GM19397 (cell line): ENCODE measurements at regions not wholly inside any gene's neighbourhood (a gene's known extent, or its start where the extent isn't known, plus 50 kb on each side); places are given as distances from the start of the nearest gene placed in this dataset.

Source experiments
- ATAC-seq: cut with Tn5 transposase; IDR thresholded peaks from one replicate; pipeline ENCODE4 v1.9.1; 2021; ENCODE audit warnings: mild to moderate bottlenecking, moderate library complexity; ENCODE audit not compliant: unreplicated experiment

DNA sequence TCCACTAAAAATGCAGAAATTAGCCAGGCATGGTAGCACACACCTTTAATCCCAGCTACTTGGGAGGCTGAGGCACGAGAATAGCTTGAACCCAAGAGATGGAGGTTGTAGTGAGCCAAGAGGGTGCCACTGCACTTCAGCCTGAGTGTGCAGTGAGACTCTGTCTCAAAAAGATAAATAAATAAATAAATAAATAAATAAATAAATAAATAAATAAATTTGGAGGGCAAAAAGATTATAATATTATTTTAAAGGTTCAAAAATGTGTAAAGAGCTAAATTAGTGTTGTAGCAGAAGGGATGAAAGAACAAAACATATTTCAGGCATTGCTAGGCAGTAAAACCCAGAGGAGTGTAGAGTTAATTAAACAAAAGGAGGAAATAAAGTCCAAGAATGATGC lies 1136.4 kb upstream of the CDH2 start:
- no peak for ATAC-seq

DNA sequence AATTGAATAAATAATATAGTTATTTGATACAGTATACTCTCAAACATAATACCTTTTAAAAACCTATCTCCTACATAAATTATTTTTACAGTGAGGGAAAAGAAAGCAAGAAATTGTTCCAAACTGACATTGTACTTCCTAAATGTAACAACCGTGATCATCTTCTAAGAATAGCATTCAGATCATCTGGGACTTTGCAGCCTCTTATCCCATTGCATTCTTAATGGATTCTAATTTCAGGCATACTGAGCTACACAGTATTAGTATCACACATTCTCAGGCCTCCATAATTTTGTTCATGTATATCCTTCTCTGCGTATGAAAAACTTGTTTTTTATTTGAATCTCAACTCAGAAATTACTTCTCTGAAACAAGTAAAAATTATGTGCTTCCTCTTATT lies 1134.7 kb upstream of the CDH2 start:
- no peak for ATAC-seq

DNA sequence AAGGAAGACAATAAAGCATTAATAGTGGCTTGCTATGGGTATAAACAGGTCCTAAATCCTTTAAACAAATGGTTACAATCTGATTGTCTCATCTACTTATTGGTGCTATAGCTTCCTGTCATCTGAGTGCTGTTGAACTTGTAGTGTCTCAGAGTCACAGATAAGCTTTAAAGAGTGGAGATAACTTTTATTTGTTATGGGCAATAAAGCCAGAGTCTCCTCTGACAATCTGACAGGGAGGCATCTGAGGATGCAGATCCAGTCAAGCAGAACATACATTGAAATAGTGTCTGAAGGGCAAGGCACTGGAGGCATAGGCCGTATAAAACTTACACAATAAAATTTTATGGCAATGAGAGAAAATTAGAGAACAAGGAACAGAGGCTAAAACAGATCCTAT lies 1132.4 kb upstream of the CDH2 start:
- no peak for ATAC-seq

DNA sequence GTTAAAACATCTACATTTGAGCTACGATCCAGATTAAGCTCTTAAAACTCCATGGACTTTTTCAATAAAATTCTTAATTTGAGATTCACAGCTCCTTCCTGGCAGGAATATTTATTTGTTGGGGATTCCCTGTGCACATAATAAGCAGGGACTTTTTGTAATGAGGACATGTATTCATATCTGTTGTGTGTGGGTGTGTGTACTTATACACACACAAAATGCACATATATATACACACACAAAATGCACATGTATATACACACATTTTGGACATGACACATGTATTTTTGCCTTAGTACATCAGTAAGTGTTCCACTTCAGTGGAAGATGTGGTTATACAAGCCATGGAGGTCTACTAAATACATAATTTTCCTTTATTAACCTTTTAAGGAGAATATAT lies 1131.1 kb upstream of the CDH2 start:
- no peak for ATAC-seq

DNA sequence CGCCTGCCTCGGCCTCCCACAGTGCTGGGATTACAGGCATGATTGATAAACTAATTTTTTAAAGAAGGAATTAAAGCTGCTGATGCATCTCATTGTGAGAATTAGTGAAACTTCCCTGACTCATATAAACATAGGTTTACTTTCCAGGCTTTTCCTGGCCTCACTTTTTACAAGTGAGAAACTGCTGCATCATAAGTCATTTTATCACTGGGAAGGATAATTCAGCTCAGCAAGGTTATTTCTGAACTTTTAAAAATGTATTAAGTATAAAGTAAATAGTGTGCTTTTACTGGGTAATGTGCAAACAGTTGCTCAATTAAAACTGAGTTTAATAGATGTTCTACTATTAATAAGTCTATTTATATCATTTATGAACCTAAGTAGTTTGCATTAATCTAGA lies 1130.3 kb upstream of the CDH2 start:
- no peak for ATAC-seq

DNA sequence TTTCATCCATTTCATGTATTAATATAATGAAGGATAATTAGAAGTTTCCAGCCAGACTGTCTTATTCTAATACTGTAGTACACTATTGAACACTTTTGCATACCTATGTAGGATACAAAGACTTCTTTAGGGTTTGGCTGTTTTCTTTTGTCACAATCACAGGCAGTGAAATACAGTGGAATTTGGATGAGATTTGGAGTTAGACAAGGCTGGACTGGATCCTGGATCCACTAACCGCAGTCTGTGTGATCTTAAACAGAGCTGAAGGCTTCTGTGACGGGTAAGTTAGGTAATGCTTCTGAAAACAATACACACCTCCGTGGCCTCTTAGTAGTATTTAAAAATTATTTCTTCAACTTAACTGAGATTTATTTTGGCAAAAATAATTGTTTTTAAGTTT lies 1128.6 kb upstream of the CDH2 start:
- ATAC-seq: no peak

DNA sequence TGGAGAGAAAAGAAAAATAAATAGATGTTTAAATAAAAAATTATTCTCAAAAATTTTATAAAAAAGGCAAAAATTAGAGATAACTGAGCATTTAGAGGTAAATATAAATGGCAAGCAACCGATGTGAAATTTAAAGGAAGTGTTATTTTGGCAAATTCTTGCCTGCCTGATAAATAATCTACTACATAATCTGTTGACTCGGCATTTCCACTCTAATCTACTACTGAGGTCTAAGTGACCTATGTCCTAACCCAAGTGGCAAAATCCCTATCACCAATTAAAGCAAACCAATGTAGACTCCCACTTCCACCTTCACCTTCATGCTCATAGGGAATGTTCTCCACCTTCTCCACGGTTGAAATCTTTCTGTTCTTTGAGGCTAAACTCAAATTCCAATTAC lies 1124.1 kb upstream of the CDH2 start:
- ATAC-seq: no peak

DNA sequence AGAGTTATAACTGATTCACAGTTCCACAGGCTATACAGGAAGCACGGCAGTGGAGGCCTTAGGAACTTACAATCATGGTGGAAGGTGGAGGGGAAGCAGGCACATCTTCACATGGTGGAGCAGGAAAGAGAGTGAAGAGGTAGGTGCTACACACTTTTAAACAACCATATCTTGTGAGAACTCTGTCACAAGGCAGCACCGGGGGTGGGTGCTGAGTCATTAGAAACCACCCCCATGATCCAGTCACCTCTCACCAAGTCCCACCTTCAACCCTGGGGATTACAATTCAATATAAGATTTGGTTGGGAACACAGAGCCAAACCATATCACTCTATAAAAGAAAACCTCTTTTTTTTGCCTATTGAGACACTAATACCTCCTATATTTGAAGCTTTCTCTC lies 1108.5 kb upstream of the CDH2 start:
- no peak for ATAC-seq

DNA sequence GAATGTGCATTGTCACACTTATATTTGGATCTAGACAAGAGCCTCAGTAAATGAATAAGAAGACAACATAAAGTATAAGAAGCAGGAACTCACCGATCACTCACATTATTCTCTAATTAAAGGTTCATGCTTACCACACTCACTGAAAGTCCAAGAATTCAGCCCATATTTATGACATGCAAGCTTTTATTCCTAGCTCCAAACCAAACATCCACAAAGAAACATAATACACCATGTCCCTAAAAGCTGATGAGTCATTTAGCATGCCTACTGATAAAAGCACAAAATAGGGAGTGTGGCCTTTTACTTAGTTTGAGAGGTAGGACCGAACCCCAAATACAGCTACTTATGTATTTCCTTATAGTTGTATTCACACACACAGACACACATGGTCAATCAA lies 1094.6 kb upstream of the CDH2 start:
- ATAC-seq: no peak

DNA sequence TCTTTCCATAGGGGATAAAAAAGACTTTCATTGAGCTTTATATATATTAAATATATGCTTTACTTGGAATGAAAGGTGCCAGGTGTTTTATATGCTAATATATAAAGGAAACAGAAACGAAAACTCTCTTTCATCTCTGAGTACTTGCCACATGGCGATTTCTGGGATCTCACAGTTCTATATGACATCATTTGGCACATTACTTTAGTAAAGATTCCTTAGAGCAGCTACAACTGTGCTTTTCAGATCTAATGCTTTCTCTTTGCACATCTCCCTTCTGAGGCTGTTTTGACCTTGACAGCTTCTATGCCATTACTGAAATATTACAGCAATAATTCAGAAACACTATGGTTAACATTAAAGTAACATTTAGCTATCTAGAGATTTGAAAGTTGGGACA lies 1082.9 kb upstream of the CDH2 start:
- no peak for ATAC-seq

DNA sequence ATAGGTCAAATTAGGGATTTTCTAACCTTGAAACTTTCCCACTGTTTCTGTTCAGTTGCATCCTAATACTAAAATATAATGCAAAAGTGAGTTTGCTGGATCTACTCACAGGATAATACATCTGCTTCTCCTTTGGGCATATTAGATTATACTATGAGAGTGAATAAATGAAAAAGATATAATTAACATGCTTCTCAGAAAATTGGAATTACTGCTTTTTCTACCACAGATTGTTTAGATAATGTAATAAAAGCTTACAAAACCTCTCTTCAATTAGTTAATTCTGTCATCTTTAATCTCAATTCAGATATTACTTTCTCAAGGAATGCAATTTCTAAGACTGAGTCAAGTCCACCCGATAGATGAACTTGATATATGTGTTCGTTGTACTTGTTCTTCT lies 1077.2 kb upstream of the CDH2 start:
- no peak for ATAC-seq

DNA sequence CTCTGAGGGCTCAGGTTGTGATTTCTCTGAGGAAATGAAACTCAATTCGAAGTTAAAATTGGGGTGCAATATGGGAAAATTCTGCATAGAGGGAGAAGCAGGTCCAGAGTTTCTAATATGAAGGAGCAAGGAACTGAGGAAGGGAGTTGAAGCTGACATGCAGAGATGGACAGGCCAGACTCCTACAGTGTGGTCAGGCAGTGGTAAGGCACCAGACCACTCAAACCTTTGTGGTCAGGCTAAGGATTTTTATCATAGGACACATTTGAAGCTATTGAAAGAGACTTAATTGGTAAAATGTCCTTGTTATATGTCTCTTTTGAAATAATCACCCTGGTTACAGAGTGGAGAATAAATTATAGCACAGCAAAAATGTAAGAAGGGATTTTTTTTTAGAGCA lies 1074.8 kb upstream of the CDH2 start:
- ATAC-seq: no peak

DNA sequence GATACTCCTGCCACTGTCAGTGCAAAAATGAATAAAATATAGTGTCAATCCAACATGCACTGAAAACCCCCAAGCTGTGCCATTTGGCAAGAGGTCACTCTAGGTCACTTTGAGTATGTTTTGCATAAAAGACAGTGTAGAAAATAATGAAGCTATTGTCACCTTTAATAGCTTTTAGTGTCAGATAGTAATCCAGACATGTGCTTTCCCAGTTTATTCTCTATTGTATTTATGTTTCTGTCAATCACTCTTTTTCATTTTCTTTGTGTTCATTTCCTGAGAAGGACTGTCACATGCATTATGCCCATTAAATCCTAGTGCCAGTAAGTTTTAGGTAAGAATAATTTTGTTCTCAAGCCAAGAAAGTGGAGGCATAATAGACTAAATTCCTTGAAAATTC lies 1073.9 kb upstream of the CDH2 start:
- no peak for ATAC-seq

DNA sequence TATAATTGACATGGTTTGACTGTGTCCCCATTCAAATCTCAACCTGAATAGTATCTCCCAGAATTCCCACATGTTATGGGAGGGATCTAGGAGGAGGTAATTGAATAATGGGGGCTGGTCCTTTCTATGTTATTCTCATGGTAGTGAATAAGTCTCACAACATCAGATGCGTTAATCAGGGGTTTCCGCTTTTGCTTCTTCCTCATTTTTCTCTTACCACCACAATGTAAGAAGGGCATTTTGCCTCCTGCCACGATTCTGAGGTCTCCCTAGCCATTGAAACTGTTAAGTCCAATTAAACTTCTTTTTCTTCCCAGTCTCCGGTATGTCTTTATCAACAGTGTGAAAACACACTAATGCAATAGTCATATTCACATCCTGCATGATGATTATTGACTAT lies 1073.3 kb upstream of the CDH2 start:
- ATAC-seq: no peak

DNA sequence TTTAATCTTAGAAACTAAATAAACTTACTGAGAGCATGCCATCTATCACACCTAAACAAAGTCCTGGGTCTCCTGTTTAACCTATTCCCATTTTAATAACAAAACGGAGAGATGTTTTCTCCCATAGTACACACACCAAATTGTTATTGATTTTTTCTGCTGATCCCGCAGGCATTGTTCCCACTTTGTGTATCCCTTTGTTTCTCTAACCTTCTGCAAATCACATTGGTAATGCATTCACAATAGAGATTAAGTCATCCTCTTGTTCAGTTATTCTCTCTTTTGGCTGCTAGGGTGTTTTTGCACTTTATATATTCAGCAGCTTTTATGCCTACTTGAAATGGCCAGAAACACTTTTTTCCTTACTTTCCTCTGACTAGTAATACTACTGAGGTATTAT lies 1071.9 kb upstream of the CDH2 start:
- ATAC-seq: no peak

DNA sequence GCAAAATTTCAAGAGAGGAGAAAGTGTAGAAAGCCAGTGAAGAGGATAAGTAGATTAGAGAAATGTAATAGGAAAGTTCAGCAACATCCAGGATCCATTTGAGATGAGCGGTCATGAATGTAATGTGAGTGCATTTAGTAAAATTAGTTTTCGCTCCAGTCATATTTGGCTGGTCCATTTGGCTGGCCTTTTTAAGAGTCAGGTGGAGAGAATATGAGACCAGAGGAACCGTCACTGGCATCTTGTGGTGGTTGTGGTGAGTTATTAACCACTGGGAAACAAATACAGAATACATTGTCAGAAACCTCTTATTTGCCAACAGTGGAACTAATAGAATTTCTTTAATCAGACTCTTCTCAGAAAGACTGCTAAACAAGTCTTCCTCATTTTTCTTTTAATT lies 1064.3 kb upstream of the CDH2 start:
- ATAC-seq: no peak

DNA sequence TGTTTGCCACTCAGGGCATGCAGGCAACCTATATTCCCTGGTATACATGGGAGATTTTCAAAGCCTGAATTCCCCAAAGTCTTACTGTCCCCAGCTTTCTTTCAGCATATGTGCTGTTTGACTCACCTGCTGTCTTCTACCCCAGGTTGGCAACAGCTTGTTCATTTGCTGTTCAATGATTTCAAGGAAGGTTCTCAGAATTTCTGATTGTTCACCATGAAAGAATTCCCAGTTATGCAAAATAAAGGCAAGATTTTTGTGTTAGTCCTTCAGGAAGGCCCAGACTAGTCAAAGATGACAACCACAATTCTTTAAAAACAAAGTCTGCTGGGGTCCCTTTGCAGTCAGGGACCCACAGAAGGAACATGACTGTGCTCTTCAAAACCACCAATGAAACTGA lies 1057.8 kb upstream of the CDH2 start:
- no peak for ATAC-seq

DNA sequence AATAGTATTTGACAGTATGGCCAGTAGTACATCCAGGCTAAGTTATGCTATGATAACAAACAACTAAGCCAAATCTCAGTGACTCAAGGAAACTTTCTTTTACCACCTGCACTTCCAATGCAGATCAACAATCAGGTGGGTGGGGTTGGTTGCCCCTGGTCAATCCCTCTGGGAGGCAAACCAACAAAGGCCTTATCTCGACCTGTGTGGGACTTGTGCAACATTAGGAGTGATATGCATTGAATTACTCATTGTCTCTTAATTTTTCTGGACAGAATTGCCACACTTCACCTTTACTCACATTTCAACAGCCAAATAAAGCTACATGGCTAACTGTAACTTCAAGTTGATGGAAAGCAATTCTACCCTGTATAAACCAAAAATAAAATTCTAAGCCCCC lies 1049.3 kb upstream of the CDH2 start:
- ATAC-seq: no peak

DNA sequence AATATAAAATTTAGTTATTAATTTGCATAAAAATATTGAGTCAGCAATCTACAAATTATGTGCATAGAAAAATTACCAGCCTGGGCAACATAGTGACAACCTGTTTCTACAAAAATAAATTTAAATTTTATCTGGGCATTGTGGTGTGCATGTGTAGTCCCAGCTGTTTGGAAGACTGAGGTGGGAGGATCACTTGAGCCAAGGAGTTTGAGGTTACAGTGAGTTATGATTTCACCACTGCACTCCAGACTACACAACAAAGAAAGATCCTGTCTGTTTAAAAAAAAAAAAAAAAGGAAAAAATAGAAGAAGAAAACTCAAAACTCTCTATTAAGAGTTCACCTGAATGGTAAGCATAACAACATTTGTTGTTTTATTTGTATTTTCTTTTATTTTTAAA lies 1048.4 kb upstream of the CDH2 start:
- no peak for ATAC-seq

DNA sequence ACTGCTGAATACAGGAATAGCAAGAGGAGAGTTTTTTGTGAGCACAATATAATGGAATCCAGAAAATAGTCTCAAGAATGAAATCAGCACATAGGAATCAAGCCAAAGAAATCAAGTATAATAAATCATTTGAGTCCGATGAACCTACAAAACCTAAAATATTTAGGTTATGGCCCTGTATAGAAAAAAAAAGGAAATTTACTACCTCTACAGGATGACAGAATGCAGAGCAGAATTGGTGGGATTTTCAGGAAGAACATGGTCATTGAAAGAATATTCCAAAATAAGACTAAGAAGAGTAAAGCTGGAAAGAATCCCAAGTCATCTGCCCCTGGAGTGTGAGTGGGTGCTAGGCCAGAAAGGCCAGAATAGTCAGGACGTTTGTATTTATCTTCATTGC lies 1041.2 kb upstream of the CDH2 start:
- no peak for ATAC-seq

DNA sequence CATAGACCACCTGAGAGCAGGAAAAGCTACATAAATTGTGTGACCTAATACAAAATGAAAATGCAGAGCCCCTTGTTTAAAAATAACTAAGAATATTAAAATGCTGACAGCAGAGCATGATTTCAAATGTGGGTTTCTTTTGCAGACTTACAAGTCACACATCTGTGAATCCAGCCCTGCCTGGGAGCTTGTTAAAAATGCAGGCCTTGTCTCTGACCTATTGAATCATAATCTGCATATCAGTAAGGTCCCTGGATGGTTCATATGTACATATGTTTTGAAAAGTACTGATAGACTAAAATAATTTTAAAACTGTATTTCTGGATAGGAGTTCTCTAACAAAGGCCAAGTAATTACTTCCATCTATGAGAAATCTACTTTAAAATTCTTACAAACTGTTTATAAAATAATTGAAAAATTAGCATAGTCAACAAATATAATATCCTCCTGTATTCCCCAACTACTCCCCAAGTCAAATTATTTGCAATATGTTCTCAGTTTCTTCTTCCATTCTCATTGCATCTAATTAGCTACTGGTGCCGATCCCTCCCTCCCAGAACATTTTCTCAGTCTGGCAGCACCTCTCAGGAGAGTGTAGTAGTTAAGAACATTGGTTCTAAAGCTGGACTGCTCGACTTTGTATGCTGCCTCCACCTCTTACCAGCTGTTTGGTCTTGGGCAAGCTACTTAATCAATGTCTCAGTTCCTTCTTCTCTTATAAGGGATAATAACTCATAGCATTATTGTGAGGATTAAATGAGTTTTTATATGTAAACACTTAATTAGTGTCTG lies 1040.4 kb upstream of the CDH2 start:
- no peak for ATAC-seq

DNA sequence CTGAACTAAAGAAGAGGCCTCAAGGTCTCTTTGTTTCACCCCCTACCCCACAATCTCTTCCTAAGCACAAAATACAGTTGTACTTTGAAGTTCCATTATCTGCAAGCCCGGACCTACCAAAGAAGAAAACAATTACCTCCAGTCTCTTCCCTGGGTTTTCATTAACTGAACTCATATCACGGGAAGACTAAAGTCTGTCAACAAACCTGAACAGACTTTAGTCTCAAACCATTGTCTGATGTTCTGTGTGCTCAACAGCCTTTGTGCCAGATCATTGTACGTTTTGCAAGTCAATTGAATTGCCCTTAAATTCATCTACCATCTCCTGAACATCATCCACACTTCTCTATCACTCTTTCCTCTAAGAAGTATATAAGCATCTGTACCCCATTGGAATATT lies 1021.9 kb upstream of the CDH2 start:
- ATAC-seq: no peak

DNA sequence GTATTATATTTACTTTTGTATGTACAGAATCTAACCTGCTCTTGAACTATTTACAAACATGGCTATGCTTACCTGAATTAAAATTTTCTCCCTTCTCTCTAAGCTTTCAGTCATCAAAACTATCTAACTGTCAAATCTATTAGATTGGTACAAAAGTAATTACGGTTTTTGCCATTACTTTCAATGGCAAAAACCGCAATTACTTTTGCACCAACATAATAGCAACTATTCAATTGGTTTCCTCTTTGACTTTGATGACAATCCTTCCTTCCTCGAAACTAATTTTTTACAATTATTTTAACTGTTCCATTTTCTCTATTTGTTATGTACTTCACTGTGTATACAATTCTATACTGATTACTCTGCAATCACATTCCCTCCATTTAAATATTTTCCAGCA lies 1019.4 kb upstream of the CDH2 start:
- ATAC-seq: no peak
